GM12878 (cell line): ENCODE measurements at regions not wholly inside any gene's neighbourhood (a gene's known extent, or its start where the extent isn't known, plus 50 kb on each side); places are given as distances from the start of the nearest gene placed in this dataset.

ENCODE experiments used
- ATAC-seq: fragments of 200-7000 bp; cut with Tn5 transposase; 3 replicates; pipeline ENCODE4 v1.9.1; 2020; ENCODE audit warnings: mild to moderate bottlenecking, moderate library complexity
- BruUV-seq: library from RNA; stranded (reverse); fragments of 400-500 nt; replicated peaks from 2 replicates; lab custom pipeline; 2021; lab: Mats Ljungman, UMichigan
- CTCF ChIA-PET: fragments of 300-600 bp; sonication (Branson Sonifier 250); formaldehyde crosslinking; extraction: SDS; loops from one replicate; lab custom pipeline; 2021; ENCODE audit warnings: inconsistent platforms; lab: Yijun Ruan, JAX
- POLR2A ChIA-PET: fragments of 350-600 bp; formaldehyde crosslinking; extraction: SDS; loops from one replicate; lab custom pipeline; 2021; ENCODE audit warnings: inconsistent platforms; lab: Charles Lee
- RAD21 ChIA-PET: fragments of 300-600 bp; sonication (Branson Sonifier 250); formaldehyde crosslinking; loops from one replicate; lab custom pipeline; 2023; ENCODE audit warnings: antibody characterized with exemption; ENCODE audit not compliant: unreplicated experiment; lab: Charles Lee
- SMC1A ChIA-PET: fragments of 300-600 bp; sonication (Branson Sonifier 250); formaldehyde crosslinking; loops from one replicate; lab custom pipeline; 2023; ENCODE audit not compliant: unreplicated experiment, uncharacterized antibody; lab: Charles Lee
- DNase-seq: peaks from one replicate; pipeline ENCODE4 v3.0.0-alpha.2; 2011; ENCODE audit warnings: low read depth, low spot score
- FAIRE-seq: peaks from 3 replicates; lab custom pipeline; 2011; peaks lifted over from hg19 to GRCh38; lab: Jason Lieb, UNC
- H2AFZ ChIP-seq: 2 replicates; pipeline ENCODE4 v1.6.0; 2011; ENCODE audit warnings: low read depth, low read length, control low read depth; ENCODE audit not compliant: control insufficient read depth
- H3K27ac ChIP-seq: 2 replicates; pipeline ENCODE4 v1.5.1; 2011; ENCODE audit warnings: control low read depth; ENCODE audit not compliant: control insufficient read depth, insufficient read depth
- H3K27me3 ChIP-seq, 2 experiments: replicated peaks in 1 of 2; 2 replicates each; pipeline versions ENCODE4 v1.6.0 to v1.6.1; 2011; ENCODE audit warnings: low read length in 1 of 2; ENCODE audit not compliant: control insufficient read depth in 2 of 2, insufficient read depth in 2 of 2
- H3K36me3 ChIP-seq, 2 experiments: 2 replicates each; pipeline ENCODE4 v1.5.1; 2011; ENCODE audit warnings: low read length in 1 of 2; ENCODE audit not compliant: control insufficient read depth in 2 of 2, insufficient read depth in 2 of 2
- H3K4me1 ChIP-seq: 2 replicates; pipeline ENCODE4 v1.6.1; 2011; ENCODE audit warnings: mild to moderate bottlenecking, low read length, moderate library complexity, mixed read lengths; ENCODE audit not compliant: control insufficient read depth, insufficient read depth
- H3K4me2 ChIP-seq: 2 replicates; pipeline ENCODE4 v1.6.0; 2011; ENCODE audit warnings: control low read depth; ENCODE audit not compliant: control insufficient read depth, insufficient read depth
- H3K4me3 ChIP-seq: fragments of 200-600 bp; sonication (generic); 2 replicates; pipeline ENCODE4 v1.5.1; 2016
- H3K79me2 ChIP-seq: 2 replicates; pipeline ENCODE4 v1.6.0; 2011; ENCODE audit warnings: low read length; ENCODE audit not compliant: control insufficient read depth, insufficient read depth
- H3K9ac ChIP-seq: 2 replicates; pipeline ENCODE4 v1.8.0; 2011; ENCODE audit warnings: low read length, control low read depth, mixed read lengths; ENCODE audit not compliant: control insufficient read depth, insufficient read depth
- H3K9me3 ChIP-seq: replicated peaks from 3 replicates; pipeline ENCODE4 v1.5.1; 2011; ENCODE audit warnings: mild to moderate bottlenecking, low read length; ENCODE audit not compliant: control insufficient read depth, insufficient read depth
- H4K20me1 ChIP-seq: 2 replicates; pipeline ENCODE4 v1.6.0; 2011; ENCODE audit not compliant: control insufficient read depth, insufficient read depth
- DPF2 ChIP-seq: fragments of 450-650 bp; IDR thresholded peaks from 2 replicates; pipeline ENCODE4 v1.6.1; 2017; ENCODE audit warnings: mild to moderate bottlenecking
- HCFC1 ChIP-seq: fragments of 150-350 bp; IDR thresholded peaks from 2 replicates; pipeline ENCODE4 v1.6.1; 2014; ENCODE audit warnings: low read length
- MAX ChIP-seq: IDR thresholded peaks from 2 replicates; pipeline ENCODE4 v1.6.1; 2012; ENCODE audit warnings: low read depth, low read length, improper control_type of control experiment
- NR2C2 ChIP-seq: IDR thresholded peaks from 2 replicates; pipeline ENCODE4 v1.6.1; 2011; ENCODE audit warnings: borderline replicate concordance, low read depth; ENCODE audit not compliant: control insufficient read depth, insufficient read length
- POLR2A ChIP-seq: IDR thresholded peaks from 2 replicates; pipeline ENCODE4 v1.6.1; 2011; ENCODE audit warnings: low read depth, mild to moderate bottlenecking, low read length
- RCOR1 ChIP-seq: conservative IDR thresholded peaks from 2 replicates; pipeline ENCODE4 v1.6.1; 2012; ENCODE audit warnings: low read depth, low read length, improper control_type of control experiment
- SP1 ChIP-seq: IDR thresholded peaks from one replicate; pipeline ENCODE4 v1.6.1; 2011; ENCODE audit warnings: low read depth, low read length
- SUPT20H ChIP-seq: IDR thresholded peaks from 2 replicates; pipeline ENCODE4 v1.6.1; 2011; ENCODE audit warnings: low read depth, mild to moderate bottlenecking, low read length, moderate library complexity, borderline replicate concordance; ENCODE audit not compliant: control insufficient read depth
- WGBS: methylation state at CpG from one replicate; pipeline ENCODE4 v1.1.6; 2016; ENCODE audit warnings: low lambda C conversion rate; ENCODE audit not compliant: insufficient replicate concordance, insufficient coverage; ENCODE audit errors: missing lambda C conversion rate; 5-methylcytosine and 5-hydroxymethylcytosine counted together
- in situ Hi-C: fragments of 300-500 bp; cut with MboI; formaldehyde crosslinking; loops from 9 replicates; pipeline ENCODE4 v1.14.3; 2018; ENCODE audit warnings: mixed read lengths
- intact Hi-C: fragments of 100-400 bp; cut with micrococcal nuclease; formaldehyde crosslinking; loops from one replicate; pipeline ENCODE4 v1.14.2; 2022; ENCODE audit not compliant: unreplicated experiment

GRCh38 chr5:162806195-162806594 is 631.2 kb upstream of the CCNG1 start:
- in situ Hi-C loops (no loop called here), intact Hi-C loops (no loop called here)
- no peaks in the 10 kb centered on the region for H3K79me2 ChIP-seq
- no peaks in the 10 kb centered on the region for H3K9me3 ChIP-seq
- RAD21 ChIA-PET, result interaction anchor here (1.3 kb wide), 1 partner anchor 597 kb away, joined by 3 read pairs; no protein-coding TSS in a partner anchor
- WGBS, result 0% methylated on average over 2 of the region's 2 CpGs
- H3K4me3 ChIP-seq, result no peak overlapping the region
- no peaks in the 10 kb centered on the region for H4K20me1 ChIP-seq
- ATAC-seq (no peak), DNase-seq (no peak), FAIRE-seq (no peak)
- H3K27me3 ChIP-seq, result no peaks in the 10 kb centered on the region
- H3K36me3 ChIP-seq, result no peaks in the 10 kb centered on the region
- no peak overlapping the region for H3K27ac ChIP-seq
- BruUV-seq, result no TSS peak
- no peak overlapping the region for H2AFZ ChIP-seq
- SMC1A ChIA-PET, result interaction anchor here (0.8 to 2.5 kb wide), 4 partner anchors 9 to 150 kb away, joined by 3 to 10 read pairs (median 4); no protein-coding TSS in a partner anchor
- no peak overlapping the region for H3K4me2 ChIP-seq
- no peak overlapping the region for H3K9ac ChIP-seq
- no peak for TF ChIP-seq SP1
- TF ChIP-seq NR2C2, result no peak
- no peak for TF ChIP-seq RCOR1
- TF ChIP-seq SUPT20H, result no peak
- no peak for TF ChIP-seq DPF2
- TF ChIP-seq HCFC1, result no peak
- no peak for TF ChIP-seq MAX
- POLR2A ChIA-PET, result no interaction called here
- CTCF ChIA-PET, result interaction anchor here (0.7 to 1.4 kb wide), 5 partner anchors 9 to 27 kb away, joined by 3 to 4 read pairs (median 3); no protein-coding TSS in a partner anchor
- H3K4me1 ChIP-seq, result no peaks in the 10 kb centered on the region

- H3K9ac ChIP-seq, result no peak overlapping the region
- no peak for TF ChIP-seq POLR2A
- TF ChIP-seq, all 136 proteins: peak for 0
- no peak for ATAC-seq
- no peaks in the 10 kb centered on the region for H3K79me2 ChIP-seq
- no peak overlapping the region for H2AFZ ChIP-seq
- no peaks in the 10 kb centered on the region for H3K36me3 ChIP-seq
- SMC1A ChIA-PET, result no interaction called here
- H4K20me1 ChIP-seq, result no peaks in the 10 kb centered on the region
- no peak overlapping the region for H3K4me2 ChIP-seq
- intact Hi-C loops (no loop called here), in situ Hi-C loops (no loop called here)
- no TSS peak for BruUV-seq
- no peaks in the 10 kb centered on the region for H3K4me1 ChIP-seq
- H3K27ac ChIP-seq, result no peak overlapping the region
- H3K4me3 ChIP-seq, result no peak overlapping the region
- CTCF ChIA-PET, result no interaction called here
- no peak for DNase-seq
- WGBS, result 100% methylated on average over 1 of the region's 1 CpG
- no peaks in the 10 kb centered on the region for H3K27me3 ChIP-seq
- no peaks in the 10 kb centered on the region for H3K9me3 ChIP-seq
- FAIRE-seq, result no peak
- RAD21 ChIA-PET, result no interaction called here
- POLR2A ChIA-PET, result no interaction called here
Observed at GRCh38 chr5:162811071-162811470, 626.3 kb upstream of the CCNG1 start.
